ENCODE measurements at regions not wholly inside any gene's neighbourhood (a gene's known extent, or its start where the extent isn't known, plus 50 kb on each side); places are given as distances from the start of the nearest gene placed in this dataset.

DNA sequence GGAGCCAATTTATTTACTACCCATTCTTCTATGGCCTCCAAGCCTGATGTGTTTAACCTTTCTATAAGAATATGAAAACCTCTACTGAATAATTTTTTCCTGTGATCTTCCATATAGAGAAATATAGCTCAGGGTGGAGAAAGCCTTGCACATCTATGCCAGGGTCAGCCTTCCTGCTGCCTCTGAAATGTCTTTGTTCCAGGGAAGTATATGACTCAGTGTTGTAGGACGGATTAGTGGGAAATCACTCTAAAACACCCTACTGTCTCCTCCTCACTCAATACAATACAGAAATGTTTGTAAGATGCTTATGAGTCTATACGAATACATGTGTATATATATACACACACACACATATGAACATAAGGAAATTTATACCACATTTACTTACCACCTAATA lies 1044.9 kb downstream of the BRINP3 start:
- no peak for DNase-seq

DNA sequence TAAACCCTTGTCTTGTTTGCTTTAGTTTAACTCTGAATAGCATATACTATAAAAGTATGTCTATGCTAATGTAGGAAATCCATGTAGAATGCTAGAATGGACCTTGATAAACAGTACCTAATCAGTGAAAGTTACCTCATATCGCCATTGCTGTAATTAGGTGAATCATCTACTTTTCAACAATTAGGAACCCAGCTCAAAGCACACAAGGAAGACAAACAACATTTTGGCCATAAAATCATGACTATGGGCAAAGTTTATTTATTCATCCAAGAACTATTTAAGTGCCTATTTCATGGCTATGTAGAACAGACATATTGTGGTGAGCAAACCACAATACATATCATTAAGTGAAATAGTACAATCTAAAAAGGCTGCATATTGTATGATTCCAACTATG lies 1043.2 kb downstream of the BRINP3 start:
- no peak for DNase-seq

- no peak for DNase-seq
Observed at GRCh38 chr1:189435398-189435797, 1042.3 kb downstream of the BRINP3 start.

DNA sequence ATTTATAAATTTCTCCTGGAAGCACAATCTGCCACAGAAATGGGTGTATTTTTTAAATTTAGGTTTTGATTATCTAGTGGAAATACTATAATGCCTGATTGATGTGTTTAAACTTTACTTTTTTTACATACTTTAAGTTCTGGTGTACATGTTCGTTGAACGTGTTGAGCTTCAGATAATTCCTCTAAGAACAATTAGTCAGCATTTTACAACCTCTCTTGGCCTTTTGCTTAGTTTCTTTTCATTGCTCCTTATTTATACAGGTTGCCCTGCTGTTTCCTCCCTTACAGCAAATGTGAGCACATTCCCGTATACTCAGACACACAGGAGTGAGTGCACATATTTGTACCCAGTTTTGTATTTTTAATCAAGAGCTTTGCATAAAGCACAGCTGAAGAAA lies 1038.9 kb downstream of the BRINP3 start:
- DNase-seq: no peak

- no peak for DNase-seq
Observed at GRCh38 chr1:189463166-189463565, 1014.5 kb downstream of the BRINP3 start.

DNA sequence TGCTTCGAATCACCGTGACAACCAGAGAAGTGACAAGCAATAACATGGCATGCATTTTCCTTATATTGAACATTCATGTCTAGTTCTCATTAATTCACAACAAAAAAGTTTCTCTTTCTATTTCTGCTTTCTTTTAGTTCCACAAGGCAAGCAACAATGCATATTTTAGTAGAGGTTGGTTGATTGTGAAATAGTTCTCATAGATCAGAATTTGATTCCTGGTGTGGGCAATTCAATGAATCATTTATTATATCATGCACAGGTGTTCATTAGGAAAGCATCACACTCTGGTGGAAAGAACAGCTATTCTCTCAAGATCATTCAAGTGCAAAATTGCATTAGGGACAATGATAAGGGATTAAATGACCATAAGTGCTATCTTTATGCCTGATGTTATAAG lies 980.9 kb downstream of the BRINP3 start:
- no peak for DNase-seq

DNA sequence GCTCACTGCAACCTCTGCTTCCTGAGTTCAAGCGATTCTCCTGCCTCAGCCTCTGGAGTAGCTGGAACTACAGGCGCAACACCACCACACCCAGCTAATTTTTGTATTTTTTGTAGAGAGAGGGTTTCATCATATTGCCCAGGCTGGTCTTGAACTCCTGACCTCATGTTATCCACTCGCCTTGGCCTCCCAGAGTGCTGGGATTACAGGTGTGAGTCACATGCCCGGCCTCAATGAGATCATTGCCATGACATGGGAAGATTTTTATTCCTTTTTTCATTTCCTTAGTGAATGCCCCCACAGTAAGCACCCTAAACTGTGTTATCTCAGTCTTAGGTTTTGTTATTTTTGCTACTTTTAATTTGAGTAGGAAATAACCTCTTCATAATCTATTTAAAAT lies 977.9 kb downstream of the BRINP3 start:
- DNase-seq: no peak

- no peak for DNase-seq
Observed at GRCh38 chr1:189500778-189501177, 976.9 kb downstream of the BRINP3 start.

DNA sequence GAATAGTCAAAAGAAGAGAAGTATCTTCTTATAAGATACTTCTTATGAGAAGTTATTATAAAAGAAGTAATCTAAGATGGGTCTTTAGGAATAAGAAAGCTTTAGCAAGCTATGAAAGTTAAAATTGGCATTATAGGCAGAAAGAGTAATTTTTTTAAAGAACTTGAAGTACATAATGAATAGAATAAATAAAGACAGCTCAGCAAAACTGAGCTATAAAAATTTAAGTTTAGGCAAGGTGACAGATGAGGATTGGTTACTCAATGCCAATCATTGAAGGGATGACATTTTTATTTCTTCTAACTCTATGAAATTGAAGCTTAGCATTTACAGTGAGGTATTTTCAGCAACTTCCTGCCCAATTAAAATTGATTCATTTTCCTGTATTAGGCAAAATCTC lies 966.8 kb downstream of the BRINP3 start:
- DNase-seq: no peak

- DNase-seq: no peak
Observed at GRCh38 chr1:189513091-189513490, 964.6 kb downstream of the BRINP3 start.

DNA sequence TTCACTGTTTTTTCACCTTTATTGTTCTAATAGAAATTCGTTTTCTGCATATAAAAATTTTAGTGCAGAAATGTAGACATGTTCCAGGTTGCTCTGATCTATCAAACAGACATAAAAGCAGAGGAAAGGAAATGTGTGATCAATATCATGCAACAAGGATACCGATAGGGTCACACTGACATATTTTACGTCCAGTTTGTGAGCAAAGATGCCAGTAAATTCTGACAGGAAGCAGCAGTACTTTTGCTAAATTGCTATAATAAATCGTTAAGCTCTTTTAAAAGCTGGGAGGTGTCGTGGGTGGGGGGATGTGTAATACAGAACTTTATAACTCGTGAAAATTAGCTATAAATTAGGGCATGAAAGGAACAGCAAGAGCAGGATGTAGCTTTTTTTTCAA lies 955.2 kb downstream of the BRINP3 start:
- no peak for DNase-seq

GRCh38 chr1:189524501-189524900 lies 953.2 kb downstream of the BRINP3 start:
- DNase-seq: no peak

GRCh38 chr1:189530162-189530561 lies 947.5 kb downstream of the BRINP3 start:
- no peak for DNase-seq

GRCh38 chr1:189538271-189538670 lies 939.4 kb downstream of the BRINP3 start:
- DNase-seq: no peak

DNA sequence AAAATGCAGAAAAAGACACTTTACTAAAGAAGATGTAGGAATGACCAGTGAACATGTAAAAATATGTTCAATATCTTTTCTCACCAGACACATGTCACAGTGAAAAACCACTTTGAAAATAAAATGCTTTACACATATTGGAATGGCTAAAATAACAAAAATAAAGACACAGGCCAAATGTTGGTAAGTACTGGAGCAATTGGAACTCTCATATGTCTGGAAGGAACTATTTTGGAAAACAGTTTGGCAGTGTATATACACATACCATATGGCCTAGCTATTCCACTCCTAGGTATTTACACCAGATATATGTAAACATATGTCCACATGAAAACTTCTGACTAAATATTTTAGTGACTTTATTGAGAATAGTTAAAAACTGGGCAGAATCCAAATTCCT lies 927.2 kb downstream of the BRINP3 start:
- DNase-seq: no peak

DNA sequence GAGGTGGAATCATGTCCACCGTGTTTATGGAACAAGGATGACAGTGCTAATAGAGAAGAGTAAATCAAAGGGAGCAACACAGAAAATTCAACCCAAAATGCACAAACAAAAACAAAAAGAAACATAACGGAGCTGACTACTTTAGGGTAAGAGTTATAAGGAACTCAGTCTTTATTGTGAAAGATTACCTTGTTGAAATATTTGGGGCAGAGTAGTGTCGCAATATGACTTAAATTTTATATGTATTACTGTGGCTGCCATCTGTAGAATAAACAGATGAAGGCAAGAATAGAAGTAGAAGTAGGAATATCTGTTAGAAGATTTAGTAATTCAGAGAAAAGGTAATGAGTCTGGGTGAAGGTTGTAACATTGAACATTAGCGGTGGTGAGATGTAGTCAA lies 913.9 kb downstream of the BRINP3 start:
- no peak for DNase-seq

DNA sequence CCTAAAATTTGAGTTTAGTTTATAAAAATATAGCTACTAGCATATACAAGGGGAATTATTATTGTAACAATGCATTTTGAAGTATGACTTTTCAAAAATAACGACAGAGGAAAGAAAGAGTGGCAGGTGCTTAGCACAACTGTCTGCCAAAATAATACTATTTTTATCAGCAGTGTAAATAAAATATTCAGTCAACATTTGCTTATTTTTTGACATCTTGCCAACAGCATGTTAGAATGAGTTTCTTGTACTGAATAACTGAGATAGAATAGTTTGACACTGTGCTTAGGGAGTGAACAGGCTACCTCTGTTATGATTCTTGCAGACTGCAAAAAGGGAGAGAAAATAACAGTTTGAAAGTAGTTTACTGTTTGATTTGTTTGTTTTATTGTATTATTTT lies 909.8 kb downstream of the BRINP3 start:
- no peak for DNase-seq

- DNase-seq: no peak
Observed at GRCh38 chr1:189596197-189596596, 881.5 kb downstream of the BRINP3 start.

GRCh38 chr1:189597083-189597482 lies 880.6 kb downstream of the BRINP3 start:
- no peak for DNase-seq

DNA sequence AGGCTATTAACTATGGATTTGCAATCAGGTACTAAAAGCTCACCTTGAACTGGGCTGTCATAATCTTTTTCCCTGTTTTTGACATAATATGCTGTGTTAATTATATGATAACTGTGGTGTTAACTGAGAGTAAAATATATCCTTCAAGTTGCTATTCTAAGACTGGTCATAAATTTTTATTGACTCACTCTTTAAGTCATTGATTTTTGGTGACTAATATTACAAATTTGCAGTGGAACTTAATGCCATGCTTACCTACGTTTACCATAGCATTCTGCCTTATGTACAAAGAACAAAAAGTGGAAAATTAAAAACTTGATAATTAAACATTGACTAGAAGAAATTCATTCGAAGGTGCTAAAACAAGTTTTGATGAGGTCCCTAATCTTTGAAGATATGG lies 872.4 kb downstream of the BRINP3 start:
- no peak for DNase-seq

DNA sequence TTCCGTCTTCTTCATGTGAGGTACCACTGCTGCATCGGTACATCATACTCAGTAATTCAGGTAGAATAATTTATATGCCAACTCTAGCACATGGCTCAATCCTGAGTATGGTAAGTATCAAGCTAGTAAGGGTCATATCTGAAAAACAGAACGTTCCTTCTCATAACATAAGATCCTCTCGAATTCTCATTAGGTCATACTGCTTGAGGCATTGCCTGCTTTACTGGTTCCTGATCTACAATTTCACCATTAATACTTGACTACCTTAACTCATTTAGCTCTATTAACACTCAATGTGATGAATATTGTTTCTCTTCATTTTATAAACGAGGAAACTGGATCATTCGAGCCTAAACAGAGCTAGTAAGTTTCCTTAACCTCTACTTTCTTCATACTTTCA lies 871.6 kb downstream of the BRINP3 start:
- no peak for DNase-seq

DNA sequence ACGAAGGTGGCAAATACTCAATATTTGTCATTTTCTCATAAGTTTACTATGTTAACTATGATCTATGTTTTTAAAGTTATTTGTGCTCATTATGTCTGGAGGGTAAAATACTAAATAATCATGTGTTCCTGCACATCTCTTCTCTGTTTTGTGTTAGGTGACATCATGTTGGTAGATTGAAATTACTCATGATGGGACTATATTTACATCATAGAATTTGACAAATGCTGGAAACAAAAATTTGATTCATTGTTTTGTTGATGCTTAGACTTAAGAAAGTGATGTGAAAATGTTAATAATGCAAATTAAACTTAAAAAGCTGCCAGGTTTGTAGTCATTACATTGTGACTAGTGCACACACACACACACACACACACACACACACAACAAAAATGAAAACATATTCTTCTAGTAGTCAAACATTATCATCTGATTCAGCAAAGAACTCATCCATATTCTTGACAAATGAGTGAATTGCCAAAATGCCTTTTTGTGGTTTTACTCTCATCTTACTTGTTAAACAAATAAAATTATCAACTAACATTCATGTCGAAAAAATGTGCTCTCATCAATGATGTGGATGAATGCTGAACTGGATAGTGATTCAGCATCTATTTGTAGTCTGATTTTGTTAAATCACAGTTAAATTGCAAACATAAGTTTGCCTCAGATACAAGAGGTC lies 870.7 kb downstream of the BRINP3 start:
- no peak for DNase-seq

DNA sequence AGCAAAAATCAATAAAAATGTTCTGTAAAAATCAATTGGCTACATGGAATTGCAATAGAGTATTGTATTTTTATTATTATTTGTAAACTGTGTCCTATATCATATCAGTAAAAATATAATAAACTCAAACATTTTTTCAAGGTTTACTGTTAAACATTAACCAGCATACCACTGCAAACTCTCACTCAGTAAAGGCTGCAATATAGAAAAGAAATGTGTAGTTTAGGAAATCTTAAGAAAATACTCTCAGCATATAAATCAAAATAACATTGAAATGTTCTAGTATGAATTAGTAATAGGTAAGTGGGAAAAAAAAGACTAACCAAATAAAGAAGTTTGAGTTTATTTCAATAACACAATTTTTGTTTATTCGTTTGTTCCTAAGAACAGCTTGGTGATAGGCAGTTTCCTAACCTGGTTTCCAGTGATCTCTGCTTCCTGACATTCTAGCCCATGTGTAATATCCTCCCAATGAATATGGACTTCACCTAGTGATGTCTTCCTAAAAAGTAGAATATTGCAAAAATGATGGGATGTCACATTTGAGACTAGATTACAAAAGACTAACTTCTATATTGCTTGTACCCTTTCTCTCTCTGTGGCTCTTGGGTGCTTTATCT lies 870.1 kb downstream of the BRINP3 start:
- no peak for DNase-seq

DNA sequence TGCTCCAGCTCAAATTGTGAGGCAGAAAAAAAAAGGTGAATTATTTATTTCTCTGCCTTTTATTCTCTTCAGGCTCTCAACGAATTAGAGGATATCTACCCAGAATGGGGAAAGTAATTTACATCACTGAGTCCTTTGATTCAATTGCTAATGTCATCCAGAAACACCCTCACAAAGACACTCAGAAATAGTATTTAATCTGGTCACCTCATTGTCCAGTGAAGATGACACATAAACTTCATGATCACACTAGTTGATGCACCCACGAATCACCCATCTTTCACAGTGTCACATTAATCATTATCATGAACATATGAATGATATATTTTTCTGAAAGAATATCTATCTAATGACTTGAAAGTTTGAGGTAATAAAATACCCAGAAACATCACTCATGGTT lies 868.5 kb downstream of the BRINP3 start:
- no peak for DNase-seq

- DNase-seq: no peak
Observed at GRCh38 chr1:189616893-189617292, 860.8 kb downstream of the BRINP3 start.
